Erythroblast (primary cell): ENCODE measurements at regions not wholly inside any gene's neighbourhood (a gene's known extent, or its start where the extent isn't known, plus 50 kb on each side); places are given as distances from the start of the nearest gene placed in this dataset.

Experiments used
- GATA1 ChIP-seq: IDR thresholded peaks from 2 replicates; pipeline ENCODE4 v1.6.1; 2011; ENCODE audit warnings: low read depth, mild to moderate bottlenecking, control low read depth, low read length, moderate library complexity
- POLR2A ChIP-seq: IDR thresholded peaks from 2 replicates; pipeline ENCODE4 v1.6.1; 2011; ENCODE audit warnings: mild to moderate bottlenecking, low read length

- no peak for TF ChIP-seq POLR2A
- TF ChIP-seq GATA1, result no peak
Measured at GRCh38 chr6:120874422-120874821, 459.9 kb downstream of the TBC1D32 start.
